Endothelial cell of umbilical vein (primary cell): ENCODE measurements at regions not wholly inside any gene's neighbourhood (a gene's known extent, or its start where the extent isn't known, plus 50 kb on each side); places are given as distances from the start of the nearest gene placed in this dataset.
"Not testable (repeated sequence)": the region's sequence is repeated elsewhere in the genome, so short reads cannot be mapped to it uniquely, and the experiment has no call there.

ENCODE experiments used
- CTCF ChIP-seq, 2 donors: IDR thresholded peaks; 1 replicate in 1 of 2; 2 replicates in 1 of 2; pipeline ENCODE4 v1.5.1; 2011; ENCODE audit warnings: low read length in 2 of 2, mild to moderate bottlenecking in 2 of 2, moderate library complexity in 2 of 2, control low read depth in 1 of 2, inconsistent platforms in 1 of 2, low read depth in 1 of 2; ENCODE audit not compliant: insufficient read depth in 1 of 2; ENCODE audit errors: extremely low read depth in 1 of 2
- EZH2 ChIP-seq: IDR thresholded peaks from 2 replicates; pipeline ENCODE4 v1.6.1; 2012; ENCODE audit warnings: borderline replicate concordance, low read depth, mild to moderate bottlenecking, moderate library complexity, low read length, inconsistent platforms; ENCODE audit not compliant: severe bottlenecking
- JUN ChIP-seq: IDR thresholded peaks from 2 replicates; pipeline ENCODE4 v1.6.1; 2011; ENCODE audit warnings: borderline replicate concordance, low read depth; ENCODE audit not compliant: insufficient read length, insufficient read depth
- MAX ChIP-seq: IDR thresholded peaks from 2 replicates; pipeline ENCODE4 v1.6.1; 2011; ENCODE audit not compliant: insufficient read depth, insufficient read length

- not testable (repeated sequence) for TF ChIP-seq CTCF (IDR thresholded peaks at IDR 0.05; ENCODE audit: extremely low read depth in 1 of 2, insufficient read depth in 1 of 2, low read depth in 1 of 2, low read length in 2 of 2); EZH2; JUN; MAX
Observed at GRCh38 chr1:229008347-229008746, 262.6 kb upstream of the RAB4A start.
